Stomach (tissue), 8 donors: ENCODE measurements at regions not wholly inside any gene's neighbourhood (a gene's known extent, or its start where the extent isn't known, plus 50 kb on each side); places are given as distances from the start of the nearest gene placed in this dataset.
"Not testable (repeated sequence)": the region's sequence is repeated elsewhere in the genome, so short reads cannot be mapped to it uniquely, and the experiment has no call there.

Source experiments
- DNase-seq, 2 donors: peaks; one replicate each; pipeline versions ENCODE4 v3.0.0 to v3.0.0-alpha.2; 2013 to 2019
- H3K27ac ChIP-seq, 5 donors: fragments of 200-600 bp in 4 of 5; sonication (generic) in 4 of 5; one replicate each; pipeline ENCODE4 v1.5.1; 2013 to 2019; ENCODE audit warnings: mild to moderate bottlenecking in 1 of 5, moderate library complexity in 1 of 5
- H3K27me3 ChIP-seq, 3 donors: fragments of 200-600 bp; sonication (generic); one replicate each; pipeline ENCODE4 v1.5.1; 2017 to 2019; ENCODE audit warnings: mixed run types in 1 of 3
- H3K36me3 ChIP-seq, 4 donors: fragments of 200-600 bp; sonication (generic); 1 replicate in 3 of 4; 2 replicates in 1 of 4; pipeline ENCODE4 v1.5.1; 2016 to 2019
- H3K4me1 ChIP-seq, 4 donors: fragments of 200-600 bp; sonication (generic); one replicate each; pipeline ENCODE4 v1.5.1; 2016 to 2019
- H3K4me3 ChIP-seq, 4 donors: fragments of 200-600 bp; sonication (generic) in 3 of 4; one replicate each; pipeline ENCODE4 v1.5.1; 2016 to 2019; ENCODE audit warnings: mild to moderate bottlenecking in 1 of 4
- H3K9me3 ChIP-seq, 4 donors: fragments of 200-600 bp; sonication (generic); one replicate each; pipeline ENCODE4 v1.5.1; 2016 to 2019
- EP300 ChIP-seq: sonication (generic); formaldehyde crosslinking; IDR thresholded peaks from one replicate; pipeline ENCODE4 v1.6.1; 2017; ENCODE audit warnings: antibody characterized with exemption
- POLR2A ChIP-seq, 4 donors: fragments of 450-650 bp; IDR thresholded peaks; one replicate each; pipeline ENCODE4 v1.6.1; 2016; ENCODE audit warnings: antibody characterized with exemption in 4 of 4, control low read depth in 2 of 4, mild to moderate bottlenecking in 1 of 4, moderate library complexity in 1 of 4
- POLR2AphosphoS5 ChIP-seq, 3 donors: sonication (generic); formaldehyde crosslinking; IDR thresholded peaks; one replicate each; pipeline ENCODE4 v1.6.1; 2016; ENCODE audit warnings: antibody characterized with exemption in 3 of 3
- WGBS, 5 donors: extraction: QIAGEN DNeasy Blood & Tissue Kit in 3 of 5; methylation state at CpG; one replicate each; pipeline versions ENCODE4 v1.1.5 to v1.1.7; 2013 to 2018; 5-methylcytosine and 5-hydroxymethylcytosine counted together
- intact Hi-C: fragments of 100-400 bp; cut with DNase I; formaldehyde crosslinking; loops from one replicate; pipeline ENCODE4 v1.15.1; 2023; ENCODE audit warnings: low total_unique reads
- TF ChIP-seq, protein P1 (sequence below), 7 experiments: fragments of 450-650 bp in 4 of 7; fragments of 200-600 bp in 3 of 7; sonication (generic) in 3 of 7; IDR thresholded peaks; one replicate each; pipeline ENCODE4 v1.5.1; 2016 to 2019; ENCODE audit warnings: antibody characterized with exemption in 7 of 7, control low read depth in 2 of 7, mild to moderate bottlenecking in 1 of 7
- donor health status: healthy with polysubstance abuse.
- donor health status: Bipolar disorder and iron deficiency.
- donor health status: healthy.

GRCh38 chr13:52324831-52325230 lies 81.1 kb downstream of the THSD1 start:
- H3K9me3 ChIP-seq, H3K27ac ChIP-seq, H3K4me3 ChIP-seq, H3K4me1 ChIP-seq, H3K36me3 ChIP-seq, H3K27me3 ChIP-seq, DNase-seq, intact Hi-C loops: not testable (repeated sequence)
- WGBS, 5 donors = 52 to 96% (median 89%) methylated on average over 1 to 2 of the region's 2 CpGs

DNA sequence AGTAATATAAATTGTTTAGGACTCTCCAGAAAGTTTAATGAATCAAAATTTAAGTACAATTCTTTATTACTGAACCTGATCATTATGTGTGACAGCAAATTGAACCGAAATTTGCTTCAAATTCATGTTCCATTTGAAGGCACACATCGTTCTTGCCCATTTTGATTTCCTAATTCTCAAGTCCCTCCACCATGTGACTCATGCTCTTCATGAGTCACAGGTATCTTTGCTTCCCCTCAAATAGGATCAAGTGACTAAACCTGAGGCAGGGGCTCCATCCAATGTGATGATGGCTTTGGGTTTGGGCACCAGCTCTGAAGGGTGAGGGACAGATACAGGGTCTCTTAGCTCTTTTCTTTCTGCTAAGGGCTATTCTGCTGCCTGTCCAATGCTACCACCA lies 86.1 kb downstream of the THSD1 start:
- WGBS, 5 donors = 67 to 83% (median 75%) methylated on average over 2 of the region's 2 CpGs
- TF ChIP-seq, protein P1, sequence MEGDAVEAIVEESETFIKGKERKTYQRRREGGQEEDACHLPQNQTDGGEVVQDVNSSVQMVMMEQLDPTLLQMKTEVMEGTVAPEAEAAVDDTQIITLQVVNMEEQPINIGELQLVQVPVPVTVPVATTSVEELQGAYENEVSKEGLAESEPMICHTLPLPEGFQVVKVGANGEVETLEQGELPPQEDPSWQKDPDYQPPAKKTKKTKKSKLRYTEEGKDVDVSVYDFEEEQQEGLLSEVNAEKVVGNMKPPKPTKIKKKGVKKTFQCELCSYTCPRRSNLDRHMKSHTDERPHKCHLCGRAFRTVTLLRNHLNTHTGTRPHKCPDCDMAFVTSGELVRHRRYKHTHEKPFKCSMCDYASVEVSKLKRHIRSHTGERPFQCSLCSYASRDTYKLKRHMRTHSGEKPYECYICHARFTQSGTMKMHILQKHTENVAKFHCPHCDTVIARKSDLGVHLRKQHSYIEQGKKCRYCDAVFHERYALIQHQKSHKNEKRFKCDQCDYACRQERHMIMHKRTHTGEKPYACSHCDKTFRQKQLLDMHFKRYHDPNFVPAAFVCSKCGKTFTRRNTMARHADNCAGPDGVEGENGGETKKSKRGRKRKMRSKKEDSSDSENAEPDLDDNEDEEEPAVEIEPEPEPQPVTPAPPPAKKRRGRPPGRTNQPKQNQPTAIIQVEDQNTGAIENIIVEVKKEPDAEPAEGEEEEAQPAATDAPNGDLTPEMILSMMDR (IDR thresholded peaks at IDR 0.05) = no peak
- TF ChIP-seq POLR2A (IDR thresholded peaks at IDR 0.05) (no peak), EP300 (no peak), POLR2AphosphoS5 (IDR thresholded peaks at IDR 0.05) (no peak)

GRCh38 chr13:52309833-52310232 lies 96.1 kb downstream of the THSD1 start:
- H3K27me3 ChIP-seq, intact Hi-C loops, DNase-seq, H3K36me3 ChIP-seq, H3K4me3 ChIP-seq, H3K4me1 ChIP-seq, H3K27ac ChIP-seq: not testable (repeated sequence)
- peaks cover 0 to 29% (median 16%) of the 10 kb centered on the region in 4 donors for H3K9me3 ChIP-seq
- 75 to 84% (median 79%) methylated on average over 6 of the region's 6 CpGs for WGBS, 5 donors

More for the DNA sequence above, 86.1 kb downstream of the THSD1 start:
- Histone ChIP-seq H3K4me3 (no peak overlapping the region), H3K27ac (no peak overlapping the region), H3K27me3 (no peaks in the 10 kb centered on the region), H3K36me3 (no peaks in the 10 kb centered on the region), H3K4me1 (no peaks in the 10 kb centered on the region), H3K9me3 (no peaks in the 10 kb centered on the region)
- intact Hi-C loops = no loop called here
- no peak for DNase-seq

DNA sequence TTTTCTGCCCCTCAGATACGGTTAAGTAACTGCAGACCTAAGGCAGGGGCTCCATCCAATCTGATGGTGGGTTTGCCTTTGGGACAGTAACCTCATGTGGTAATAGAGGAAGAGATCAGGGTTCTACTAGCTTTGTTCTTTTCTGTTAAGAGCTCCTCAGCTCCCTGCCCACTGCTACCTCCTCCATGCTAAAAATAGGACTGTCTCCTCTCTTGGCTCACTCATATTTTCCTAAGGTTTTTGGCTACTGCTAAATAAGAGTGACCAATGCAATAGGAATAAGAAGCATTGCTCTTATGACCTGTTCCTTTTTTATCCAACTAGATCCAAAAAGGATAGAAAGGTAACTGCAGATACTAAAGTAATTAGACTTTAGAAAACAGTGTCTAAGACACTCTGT lies 99.6 kb downstream of the THSD1 start:
- peaks cover 0 to 24% (median 16%) of the 10 kb centered on the region in 4 donors for H3K9me3 ChIP-seq
- intact Hi-C loops, H3K4me1 ChIP-seq, DNase-seq, H3K27ac ChIP-seq, H3K36me3 ChIP-seq, H3K27me3 ChIP-seq, H3K4me3 ChIP-seq: not testable (repeated sequence)
- no CpG with 5 or more reads among the region's 1 CpG for WGBS, 5 donors

DNA sequence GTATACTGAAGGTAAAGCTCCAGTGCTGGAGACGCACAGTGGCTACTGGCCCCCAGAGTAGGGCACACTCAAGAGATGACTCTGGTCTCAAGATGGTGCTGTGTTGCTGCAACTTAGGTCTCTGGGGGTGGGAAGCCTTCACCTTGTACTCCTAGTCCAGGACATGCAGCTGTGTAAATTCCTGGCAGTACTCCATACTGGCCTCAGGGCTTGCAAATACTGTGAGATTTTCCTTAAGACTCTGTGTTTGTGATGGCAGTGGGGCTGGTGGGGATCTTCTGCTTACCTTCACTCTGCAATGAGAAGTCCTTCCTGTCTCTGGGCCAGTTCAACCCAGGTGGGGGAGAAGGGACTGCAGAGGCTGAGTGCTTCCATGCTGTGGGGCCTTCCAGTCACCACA lies 102.9 kb downstream of the THSD1 start:
- H3K27me3 ChIP-seq, H3K36me3 ChIP-seq, DNase-seq, H3K4me3 ChIP-seq, H3K27ac ChIP-seq, H3K9me3 ChIP-seq, H3K4me1 ChIP-seq, intact Hi-C loops: not testable (repeated sequence)
- 85 to 100% (median 100%) methylated on average over 1 of the region's 1 CpG; no CpG with 5 or more reads in 1 of the 5 donors for WGBS, 5 donors

GRCh38 chr13:52302688-52303087 lies 103.3 kb downstream of the THSD1 start:
- H3K4me3 ChIP-seq, intact Hi-C loops, DNase-seq, H3K9me3 ChIP-seq, H3K27me3 ChIP-seq, H3K4me1 ChIP-seq, H3K36me3 ChIP-seq, H3K27ac ChIP-seq: not testable (repeated sequence)
- WGBS, 5 donors = 80 to 100% (median 80%) methylated on average over 1 of the region's 6 CpGs; no CpG with 5 or more reads in 2 of the 5 donors

- H3K4me1 ChIP-seq, intact Hi-C loops, H3K4me3 ChIP-seq, H3K27ac ChIP-seq, H3K9me3 ChIP-seq, H3K27me3 ChIP-seq, H3K36me3 ChIP-seq, DNase-seq: not testable (repeated sequence)
- 74 to 84% (median 81%) methylated on average over 2 to 4 of the region's 4 CpGs; no CpG with 5 or more reads in 2 of the 5 donors for WGBS, 5 donors
Observed at GRCh38 chr13:52301810-52302400, 104.1 kb downstream of the THSD1 start.

GRCh38 chr13:52298079-52298661 lies 107.8 kb downstream of the THSD1 start:
- DNase-seq, intact Hi-C loops, H3K36me3 ChIP-seq, H3K4me3 ChIP-seq, H3K27ac ChIP-seq, H3K4me1 ChIP-seq, H3K9me3 ChIP-seq, H3K27me3 ChIP-seq: not testable (repeated sequence)
- WGBS, 5 donors = 53 to 68% (median 67%) methylated on average over 5 of the region's 5 CpGs

DNA sequence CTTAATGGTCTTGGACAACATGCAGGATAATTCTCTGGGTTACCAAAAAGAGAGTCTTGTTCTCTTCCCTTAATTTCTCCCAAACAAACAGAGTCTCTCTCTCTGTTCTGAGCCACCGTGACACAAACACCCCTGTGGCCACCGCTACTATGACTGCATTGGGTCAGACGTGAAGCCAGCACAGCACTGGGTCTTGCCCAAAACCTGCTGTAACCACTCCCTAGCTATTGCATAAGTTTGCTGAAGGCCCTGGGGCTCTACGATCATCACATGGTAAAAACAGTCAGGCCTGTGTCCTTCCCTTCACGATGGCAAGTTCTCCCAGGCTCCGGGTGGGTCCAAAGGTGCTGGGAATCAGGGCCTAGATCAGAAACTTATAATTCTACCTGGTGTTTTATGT lies 117.1 kb downstream of the THSD1 start:
- intact Hi-C loops, H3K4me3 ChIP-seq, H3K27me3 ChIP-seq, H3K27ac ChIP-seq, H3K36me3 ChIP-seq, DNase-seq, H3K9me3 ChIP-seq, H3K4me1 ChIP-seq: not testable (repeated sequence)
- 92 to 100% (median 97%) methylated on average over 1 to 2 of the region's 6 CpGs; no CpG with 5 or more reads in 1 of the 5 donors for WGBS, 5 donors

DNA sequence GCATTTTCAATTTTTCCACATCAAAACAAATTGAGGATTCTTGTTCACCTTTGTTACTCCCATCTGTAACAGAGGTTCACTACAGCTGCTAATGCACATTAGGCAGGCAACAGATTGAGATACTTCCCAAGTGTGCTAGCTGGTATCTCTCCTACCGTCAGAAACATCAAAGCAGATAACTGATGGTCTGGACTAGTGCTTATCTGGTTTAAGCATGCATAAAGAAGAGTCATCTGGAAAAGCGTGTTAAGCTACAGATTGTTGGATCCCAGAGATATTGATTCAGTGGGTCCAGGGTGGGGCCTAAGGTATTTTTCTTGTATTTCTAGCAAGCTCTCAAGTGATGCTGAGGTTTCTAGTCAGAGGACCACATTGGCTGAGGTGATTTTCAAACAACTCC lies 122.0 kb upstream of the NEK3 start:
- H3K9me3 ChIP-seq, H3K4me1 ChIP-seq, H3K27me3 ChIP-seq, intact Hi-C loops, H3K36me3 ChIP-seq, H3K27ac ChIP-seq, H3K4me3 ChIP-seq, DNase-seq: not testable (repeated sequence)
- 52 to 84% (median 60%) methylated on average over 2 of the region's 2 CpGs for WGBS, 5 donors

DNA sequence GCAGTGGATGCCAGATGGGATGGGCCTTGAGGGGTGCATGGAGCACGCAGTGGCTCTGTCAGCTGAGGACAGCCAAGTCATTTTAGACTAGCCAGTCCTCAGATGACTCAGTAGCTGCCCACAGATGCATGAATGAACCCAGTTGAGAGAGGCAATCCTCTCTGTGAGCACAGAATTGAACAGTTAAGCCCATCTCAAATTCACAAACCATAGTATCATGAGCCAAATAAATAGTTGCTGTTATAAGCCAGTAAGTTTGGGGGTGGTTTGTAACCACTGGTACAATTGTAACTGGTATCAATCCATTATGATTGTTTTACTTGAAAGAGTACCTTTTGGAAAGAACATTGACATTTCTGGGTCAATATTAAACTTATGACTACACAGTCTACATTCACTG lies 120.0 kb upstream of the NEK3 start:
- WGBS, 5 donors = no CpG with 5 or more reads among the region's 1 CpG

More for the DNA sequence above, 120.0 kb upstream of the NEK3 start:
- H3K27ac ChIP-seq, H3K27me3 ChIP-seq, H3K4me3 ChIP-seq, H3K4me1 ChIP-seq, intact Hi-C loops, DNase-seq, H3K9me3 ChIP-seq, H3K36me3 ChIP-seq: not testable (repeated sequence)
